IMR-90 (cell line): ENCODE measurements at regions not wholly inside any gene's neighbourhood (a gene's known extent, or its start where the extent isn't known, plus 50 kb on each side); places are given as distances from the start of the nearest gene placed in this dataset.

ENCODE experiments used
- ATAC-seq: fragments of 200-7000 bp; cut with Tn5 transposase; 2 replicates; pipeline ENCODE4 v1.9.1; 2020; ENCODE audit warnings: low read depth, mild to moderate bottlenecking, moderate library complexity
- BruUV-seq: library from RNA; stranded (reverse); fragments of 400-500 nt; replicated peaks from 2 replicates; lab custom pipeline; 2021; lab: Mats Ljungman, UMichigan
- CTCF ChIA-PET: fragments of 300-600 bp; formaldehyde crosslinking; extraction: SDS; loops from one replicate; lab custom pipeline; 2021; ENCODE audit warnings: antibody characterized with exemption; lab: Yijun Ruan, JAX
- POLR2A ChIA-PET: fragments of 300-600 bp; sonication (Branson Sonifier 250); formaldehyde crosslinking; loops from one replicate; lab custom pipeline; 2022; ENCODE audit warnings: antibody characterized with exemption; ENCODE audit not compliant: unreplicated experiment; lab: Charles Lee
- DNase-seq: peaks from one replicate; pipeline ENCODE4 v3.0.0; 2013
- H2AFZ ChIP-seq: replicated peaks from 2 replicates; pipeline ENCODE3; 2013; ENCODE audit warnings: low read length, mild to moderate bottlenecking; ENCODE audit not compliant: poor library complexity
- H2AK5ac ChIP-seq: 2 replicates; pipeline ENCODE4 v1.6.1; 2013; ENCODE audit warnings: low read depth, low read length, inconsistent platforms
- H2AK9ac ChIP-seq: replicated peaks from 2 replicates; pipeline ENCODE3; 2013; ENCODE audit warnings: mild to moderate bottlenecking, low read depth, low read length, moderate library complexity; ENCODE audit not compliant: poor library complexity
- H2BK120ac ChIP-seq: 2 replicates; pipeline ENCODE4 v1.6.1; 2013; ENCODE audit warnings: low read depth, low read length, inconsistent platforms
- H2BK15ac ChIP-seq: 3 replicates; pipeline ENCODE4 v1.6.1; 2013; ENCODE audit warnings: low read depth, low read length, inconsistent platforms
- H2BK20ac ChIP-seq: 2 replicates; pipeline ENCODE4 v1.6.1; 2013; ENCODE audit warnings: low read depth, mild to moderate bottlenecking, inconsistent platforms, low read length, moderate library complexity
- H2BK5ac ChIP-seq: 2 replicates; pipeline ENCODE4 v1.6.1; 2013; ENCODE audit warnings: mild to moderate bottlenecking, low read depth, low read length, inconsistent platforms; ENCODE audit not compliant: poor library complexity, severe bottlenecking
- H3K14ac ChIP-seq: replicated peaks from 2 replicates; pipeline ENCODE4 v1.6.1; 2013; ENCODE audit warnings: low read depth, low read length, inconsistent platforms
- H3K18ac ChIP-seq: 2 replicates; pipeline ENCODE4 v1.6.1; 2013; ENCODE audit warnings: low read depth, low read length, control low read depth
- H3K23ac ChIP-seq: 2 replicates; pipeline ENCODE4 v1.6.1; 2013; ENCODE audit warnings: low read depth, low read length, inconsistent platforms
- H3K27ac ChIP-seq: 2 replicates; pipeline ENCODE4 v1.5.1; 2013; ENCODE audit warnings: mild to moderate bottlenecking, control low read depth, low read length; ENCODE audit not compliant: insufficient read depth
- H3K27me3 ChIP-seq: 2 replicates; pipeline ENCODE4 v1.6.1; 2013; ENCODE audit warnings: low read length; ENCODE audit not compliant: control insufficient read depth, insufficient read depth
- H3K36me3 ChIP-seq: 2 replicates; pipeline ENCODE4 v1.6.1; 2013; ENCODE audit warnings: low read length, mixed read lengths; ENCODE audit not compliant: control insufficient read depth, insufficient read depth
- H3K4ac ChIP-seq: 2 replicates; pipeline ENCODE4 v1.6.1; 2013; ENCODE audit warnings: low read depth, low read length, inconsistent platforms
- H3K4me1 ChIP-seq: 2 replicates; pipeline ENCODE4 v1.6.1; 2013; ENCODE audit warnings: low read length, mixed read lengths; ENCODE audit not compliant: control insufficient read depth, insufficient read depth
- H3K4me2 ChIP-seq: 2 replicates; pipeline ENCODE4 v1.6.1; 2013; ENCODE audit warnings: low read depth, mild to moderate bottlenecking, control low read depth, low read length, moderate library complexity
- H3K4me3 ChIP-seq: 2 replicates; pipeline ENCODE4 v1.5.1; 2013; ENCODE audit warnings: low read depth, mild to moderate bottlenecking, control low read depth, low read length, moderate library complexity; ENCODE audit not compliant: insufficient read depth
- H3K56ac ChIP-seq: 2 replicates; pipeline ENCODE4 v1.6.1; 2013; ENCODE audit warnings: low read length, inconsistent platforms; ENCODE audit not compliant: insufficient read depth; ENCODE audit errors: extremely low read depth
- H3K79me1 ChIP-seq, 2 experiments: 2 replicates each; pipeline ENCODE4 v1.6.1; 2013; ENCODE audit warnings: low read length in 2 of 2, inconsistent platforms in 1 of 2, low read depth in 1 of 2
- H3K9ac ChIP-seq: 2 replicates; pipeline ENCODE4 v1.6.1; 2013; ENCODE audit warnings: low read depth, low read length, control low read depth
- H3K9me1 ChIP-seq: 2 replicates; pipeline ENCODE4 v1.6.1; 2013; ENCODE audit warnings: low read length, inconsistent platforms; ENCODE audit not compliant: insufficient read depth
- H3K9me3 ChIP-seq: 2 replicates; pipeline ENCODE4 v1.6.1; 2013; ENCODE audit warnings: low read length; ENCODE audit not compliant: control insufficient read depth, insufficient read depth
- H4K20me1 ChIP-seq: 2 replicates; pipeline ENCODE4 v1.6.1; 2013; ENCODE audit warnings: low read length, inconsistent platforms; ENCODE audit not compliant: insufficient read depth
- H4K5ac ChIP-seq: 2 replicates; pipeline ENCODE4 v1.6.1; 2013; ENCODE audit warnings: mild to moderate bottlenecking, low read depth, low read length, control low read depth
- H4K8ac ChIP-seq, 2 experiments: 2 replicates each; pipeline ENCODE4 v1.6.1; 2013; ENCODE audit warnings: low read depth in 2 of 2, low read length in 2 of 2, control low read depth in 1 of 2, inconsistent platforms in 1 of 2
- H4K91ac ChIP-seq: 2 replicates; pipeline ENCODE4 v1.6.1; 2013; ENCODE audit warnings: low read depth, low read length, inconsistent platforms; ENCODE audit not compliant: insufficient read depth
- FOS ChIP-seq: fragments of 150-350 bp; IDR thresholded peaks from 2 replicates; pipeline ENCODE4 v1.6.1; 2016; ENCODE audit warnings: low read depth, low read length
- RAD21 ChIP-seq: IDR thresholded peaks from 2 replicates; pipeline ENCODE4 v1.6.1; 2012; ENCODE audit warnings: low read length, improper control_type of control experiment
- WGBS, 2 experiments: methylation state at CpG; one replicate each; pipeline versions ENCODE4 v1.1.5 to v1.1.7; 2013; ENCODE audit warnings: missing lambda C conversion rate in 2 of 2; ENCODE audit not compliant: insufficient read length in 1 of 2; ENCODE audit errors: extremely low coverage in 2 of 2; 5-methylcytosine and 5-hydroxymethylcytosine counted together
- dilution Hi-C: fragments of 300-500 bp; cut with HindIII; formaldehyde crosslinking; loops from one replicate; pipeline ENCODE4 v1.14.3; 2018; ENCODE audit warnings: low sequenced_read_pairs; ENCODE audit not compliant: unreplicated experiment
- in situ Hi-C: fragments of 300-500 bp; cut with MboI; formaldehyde crosslinking; loops from 3 replicates; pipeline ENCODE4 v1.14.3; 2019; ENCODE audit warnings: low sequenced_read_pairs, inconsistent platforms, mixed read lengths
- intact Hi-C: fragments of 100-400 bp; cut with micrococcal nuclease; formaldehyde crosslinking; loops from 2 replicates; pipeline ENCODE4 v1.10.0; 2022

GRCh38 chr16:86789621-86790051 lies 211.3 kb downstream of the FOXL1 start:
- Histone ChIP-seq H2BK15ac (no peak overlapping the region), H4K91ac (no peak overlapping the region; the same call in 1 of the 2 replicates), H3K27ac (no peak overlapping the region), H2BK20ac (no peak overlapping the region), H3K4me3 (no peak overlapping the region), H3K79me1 (no peaks in the 10 kb centered on the region), H3K4me1 (no peaks in the 10 kb centered on the region), H4K8ac (no peak overlapping the region), H3K56ac (no peak overlapping the region), H3K18ac (no peak overlapping the region), H2AK5ac (no peak overlapping the region), H2AK9ac (no peak overlapping the region), H3K4ac (no peak overlapping the region), H2BK5ac (no peak overlapping the region), H3K9ac (no peak overlapping the region), H2AFZ (no peak overlapping the region), H3K36me3 (no peaks in the 10 kb centered on the region), H3K9me1 (peaks cover 5% of the 10 kb centered on the region; the same call in 1 of the 2 replicates), H4K20me1 (no peaks in the 10 kb centered on the region), H2BK120ac (no peak overlapping the region), H3K23ac (no peak overlapping the region), H3K4me2 (no peak overlapping the region), H3K27me3 (peaks cover 28% of the 10 kb centered on the region), H3K14ac (no peak overlapping the region), H3K9me3 (no peaks in the 10 kb centered on the region), H4K5ac (no peak overlapping the region)
- BruUV-seq: no TSS peak
- DNase-seq (peak; percentile 43), ATAC-seq (0 out of 2 replicates have a peak, but pooled peaks have one; percentile 37)
- in situ Hi-C loops (no loop called here), intact Hi-C loops (no loop called here), dilution Hi-C loops (no loop called here)
- POLR2A ChIA-PET: no interaction called here
- TF ChIP-seq FOS (no peak), RAD21 (no peak)
- CTCF ChIA-PET: interaction anchor here (1.0 kb wide), 1 partner anchor 29 kb away, joined by 4 read pairs; no protein-coding TSS in a partner anchor
- WGBS, 2 experiments: 60% methylated on average over 5 of the region's 13 CpGs; no CpG with 5 or more reads in 1 of the 2 experiments
